ENCODE measurements at regions not wholly inside any gene's neighbourhood (a gene's known extent, or its start where the extent isn't known, plus 50 kb on each side); places are given as distances from the start of the nearest gene placed in this dataset.

- no peak for DNase-seq (ENCODE audit: low read depth in 2 of 2)
- TF ChIP-seq EZH2 (IDR thresholded peaks at IDR 0.05; ENCODE audit: low read length, missing control alignments): no peak
- TF ChIP-seq, protein P1, sequence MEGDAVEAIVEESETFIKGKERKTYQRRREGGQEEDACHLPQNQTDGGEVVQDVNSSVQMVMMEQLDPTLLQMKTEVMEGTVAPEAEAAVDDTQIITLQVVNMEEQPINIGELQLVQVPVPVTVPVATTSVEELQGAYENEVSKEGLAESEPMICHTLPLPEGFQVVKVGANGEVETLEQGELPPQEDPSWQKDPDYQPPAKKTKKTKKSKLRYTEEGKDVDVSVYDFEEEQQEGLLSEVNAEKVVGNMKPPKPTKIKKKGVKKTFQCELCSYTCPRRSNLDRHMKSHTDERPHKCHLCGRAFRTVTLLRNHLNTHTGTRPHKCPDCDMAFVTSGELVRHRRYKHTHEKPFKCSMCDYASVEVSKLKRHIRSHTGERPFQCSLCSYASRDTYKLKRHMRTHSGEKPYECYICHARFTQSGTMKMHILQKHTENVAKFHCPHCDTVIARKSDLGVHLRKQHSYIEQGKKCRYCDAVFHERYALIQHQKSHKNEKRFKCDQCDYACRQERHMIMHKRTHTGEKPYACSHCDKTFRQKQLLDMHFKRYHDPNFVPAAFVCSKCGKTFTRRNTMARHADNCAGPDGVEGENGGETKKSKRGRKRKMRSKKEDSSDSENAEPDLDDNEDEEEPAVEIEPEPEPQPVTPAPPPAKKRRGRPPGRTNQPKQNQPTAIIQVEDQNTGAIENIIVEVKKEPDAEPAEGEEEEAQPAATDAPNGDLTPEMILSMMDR (conservative IDR thresholded peaks at IDR 0.05 in 1 of 2, IDR thresholded peaks at IDR 0.05 in 1 of 2; ENCODE audit: low read depth in 1 of 2, low read length in 2 of 2): no peak
These were observed 136.9 kb downstream of the NUAK1 start for GRCh38 chr12:106001837-106002218.

GRCh38 chr12:106003297-106003696, 135.5 kb downstream of the NUAK1 start:
- Histone ChIP-seq H3K27ac (ENCODE audit: insufficient read depth, low read length) (no peak overlapping the region), H3K27me3 (ENCODE audit: control insufficient read depth, insufficient read depth, low read length) (no peaks in the 10 kb centered on the region)

More at GRCh38 chr12:106001837-106002218, 136.9 kb downstream of the NUAK1 start:
- Histone ChIP-seq H2AFZ (ENCODE audit: low read length) (no peak overlapping the region), H3K4me3 (replicated peaks in 1 of 4; ENCODE audit: control extremely low read depth in 1 of 4, insufficient read depth in 1 of 4, low read depth in 3 of 4, low read length in 4 of 4) (no peak overlapping the region), H3K79me2 (ENCODE audit: control insufficient read depth, insufficient read depth, low read length) (no peaks in the 10 kb centered on the region), H3K36me3 (ENCODE audit: control insufficient read depth, insufficient read depth, low read length) (no peaks in the 10 kb centered on the region), H3K4me1 (ENCODE audit: control insufficient read depth, extremely low read depth, insufficient read depth, low read length) (no peaks in the 10 kb centered on the region), H3K27ac (ENCODE audit: insufficient read depth, low read length) (no peak overlapping the region), H3K9me3 (ENCODE audit: control insufficient read depth, insufficient read depth, low read depth, low read length) (no peaks in the 10 kb centered on the region), H3K27me3 (ENCODE audit: control insufficient read depth, insufficient read depth, low read length) (no peaks in the 10 kb centered on the region), H4K20me1 (ENCODE audit: control insufficient read depth, extremely low read depth, insufficient read depth, low read length) (no peaks in the 10 kb centered on the region), H3K9ac (ENCODE audit: insufficient read depth, low read length) (no peak overlapping the region), H3K4me2 (ENCODE audit: extremely low read depth, insufficient read depth, low read length) (no peak overlapping the region)

GRCh38 chr12:106004289-106004688, 134.5 kb downstream of the NUAK1 start:
- H3K79me2 ChIP-seq (ENCODE audit: control insufficient read depth, insufficient read depth, low read length): no peaks in the 10 kb centered on the region
- no peaks in the 10 kb centered on the region for H3K4me1 ChIP-seq (ENCODE audit: control insufficient read depth, extremely low read depth, insufficient read depth, low read length)
- H3K9me3 ChIP-seq (ENCODE audit: control insufficient read depth, insufficient read depth, low read depth, low read length): no peaks in the 10 kb centered on the region
- TF ChIP-seq, protein P1 (conservative IDR thresholded peaks at IDR 0.05 in 1 of 2, IDR thresholded peaks at IDR 0.05 in 1 of 2; ENCODE audit: low read depth in 1 of 2, low read length in 2 of 2): no peak
- TF ChIP-seq EZH2 (IDR thresholded peaks at IDR 0.05; ENCODE audit: low read length, missing control alignments): no peak
- H3K36me3 ChIP-seq (ENCODE audit: control insufficient read depth, insufficient read depth, low read length): no peaks in the 10 kb centered on the region
- H3K4me3 ChIP-seq (replicated peaks in 1 of 4; ENCODE audit: control extremely low read depth in 1 of 4, insufficient read depth in 1 of 4, low read depth in 3 of 4, low read length in 4 of 4): no peak overlapping the region
- no peak overlapping the region for H2AFZ ChIP-seq (ENCODE audit: low read length)
- no peaks in the 10 kb centered on the region for H3K27me3 ChIP-seq (ENCODE audit: control insufficient read depth, insufficient read depth, low read length)
- H3K4me2 ChIP-seq (ENCODE audit: extremely low read depth, insufficient read depth, low read length): no peak overlapping the region
- no peak overlapping the region for H3K27ac ChIP-seq (ENCODE audit: insufficient read depth, low read length)
- no peaks in the 10 kb centered on the region for H4K20me1 ChIP-seq (ENCODE audit: control insufficient read depth, extremely low read depth, insufficient read depth, low read length)
- DNase-seq (ENCODE audit: low read depth in 2 of 2): no peak
- no peak overlapping the region for H3K9ac ChIP-seq (ENCODE audit: insufficient read depth, low read length)

More at GRCh38 chr12:106003297-106003696, 135.5 kb downstream of the NUAK1 start:
- TF ChIP-seq EZH2 (IDR thresholded peaks at IDR 0.05; ENCODE audit: low read length, missing control alignments): no peak
- TF ChIP-seq, protein P1 (conservative IDR thresholded peaks at IDR 0.05 in 1 of 2, IDR thresholded peaks at IDR 0.05 in 1 of 2; ENCODE audit: low read depth in 1 of 2, low read length in 2 of 2): no peak
- Histone ChIP-seq H3K4me2 (ENCODE audit: extremely low read depth, insufficient read depth, low read length) (no peak overlapping the region), H3K9me3 (ENCODE audit: control insufficient read depth, insufficient read depth, low read depth, low read length) (no peaks in the 10 kb centered on the region), H2AFZ (ENCODE audit: low read length) (no peak overlapping the region), H4K20me1 (ENCODE audit: control insufficient read depth, extremely low read depth, insufficient read depth, low read length) (no peaks in the 10 kb centered on the region), H3K36me3 (ENCODE audit: control insufficient read depth, insufficient read depth, low read length) (no peaks in the 10 kb centered on the region), H3K4me3 (replicated peaks in 1 of 4; ENCODE audit: control extremely low read depth in 1 of 4, insufficient read depth in 1 of 4, low read depth in 3 of 4, low read length in 4 of 4) (no peak overlapping the region), H3K79me2 (ENCODE audit: control insufficient read depth, insufficient read depth, low read length) (no peaks in the 10 kb centered on the region), H3K4me1 (ENCODE audit: control insufficient read depth, extremely low read depth, insufficient read depth, low read length) (no peaks in the 10 kb centered on the region), H3K9ac (ENCODE audit: insufficient read depth, low read length) (no peak overlapping the region)
- no peak for DNase-seq (ENCODE audit: low read depth in 2 of 2)

Measured in fibroblast of lung (primary cell).